Left renal cortex interstitium (tissue), 4 donors: ENCODE measurements at regions not wholly inside any gene's neighbourhood (a gene's known extent, or its start where the extent isn't known, plus 50 kb on each side); places are given as distances from the start of the nearest gene placed in this dataset.
"Not testable (repeated sequence)": the region's sequence is repeated elsewhere in the genome, so short reads cannot be mapped to it uniquely, and the experiment has no call there.

ENCODE experiments used
- DNase-seq, 4 donors: peaks; one replicate each; pipeline ENCODE4 v3.0.0-alpha.2; 2013; ENCODE audit warnings: low read depth in 4 of 4, low spot score in 2 of 4, missing footprints in 1 of 4

DNA sequence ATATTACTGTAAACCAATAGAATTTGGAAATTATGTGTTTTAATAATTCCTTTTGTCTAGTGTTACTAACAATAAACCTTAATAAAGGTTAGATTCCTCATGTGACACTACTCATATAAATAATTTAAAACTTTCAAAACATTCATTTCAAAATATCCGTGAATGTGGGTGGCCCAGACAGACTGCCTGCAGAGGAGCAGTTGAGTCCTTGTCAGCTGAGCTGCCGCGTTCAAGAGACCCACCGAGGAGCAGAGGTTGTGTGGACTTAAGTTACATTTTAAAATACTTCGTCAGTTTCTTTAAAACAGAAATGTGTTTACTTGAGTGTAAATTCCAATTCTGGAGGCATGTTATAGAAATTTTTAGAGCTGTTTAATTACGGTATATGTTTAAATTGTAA is 64.2 kb upstream of the HGFAC start:
- no peak for DNase-seq

DNA sequence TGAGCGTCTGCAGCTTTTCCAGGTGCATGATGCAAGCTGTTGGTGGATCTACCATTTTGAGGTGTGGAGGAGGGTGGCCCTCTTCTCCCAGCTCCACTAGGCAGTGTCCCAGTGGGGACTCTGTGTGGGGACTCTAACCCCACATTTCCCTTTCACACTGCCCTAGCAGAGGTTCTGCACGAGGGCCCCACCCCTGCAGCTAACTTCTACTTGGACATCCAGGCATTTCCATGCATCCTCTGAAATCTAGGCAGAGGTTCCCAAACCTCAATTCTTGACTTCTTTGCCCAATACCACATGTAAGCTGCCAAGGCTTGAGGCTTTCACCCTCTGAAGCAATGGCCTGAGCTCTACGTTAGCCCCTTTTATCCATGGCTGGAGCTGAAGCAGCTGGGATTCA is 61.4 kb upstream of the HGFAC start:
- not testable (repeated sequence) for DNase-seq

DNA sequence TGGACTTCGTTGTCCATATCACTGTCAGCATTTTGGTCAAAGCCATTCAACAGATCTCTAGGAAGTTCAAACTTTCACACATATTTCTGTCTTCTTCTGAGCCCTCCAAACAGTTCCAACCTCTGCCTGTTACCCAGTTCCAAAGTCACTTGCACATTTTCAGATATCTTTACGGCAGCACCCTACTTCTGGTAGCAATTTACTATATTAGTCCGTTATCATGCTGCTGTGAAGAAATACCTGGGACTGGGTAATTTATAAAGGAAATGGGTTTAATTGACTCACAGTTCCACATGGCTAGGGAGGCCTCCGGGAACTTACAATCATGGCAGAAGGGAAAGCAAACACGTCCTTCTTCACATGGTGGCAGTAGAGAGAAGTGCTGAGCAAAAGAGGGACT is 60.6 kb upstream of the HGFAC start:
- not testable (repeated sequence) for DNase-seq

DNA sequence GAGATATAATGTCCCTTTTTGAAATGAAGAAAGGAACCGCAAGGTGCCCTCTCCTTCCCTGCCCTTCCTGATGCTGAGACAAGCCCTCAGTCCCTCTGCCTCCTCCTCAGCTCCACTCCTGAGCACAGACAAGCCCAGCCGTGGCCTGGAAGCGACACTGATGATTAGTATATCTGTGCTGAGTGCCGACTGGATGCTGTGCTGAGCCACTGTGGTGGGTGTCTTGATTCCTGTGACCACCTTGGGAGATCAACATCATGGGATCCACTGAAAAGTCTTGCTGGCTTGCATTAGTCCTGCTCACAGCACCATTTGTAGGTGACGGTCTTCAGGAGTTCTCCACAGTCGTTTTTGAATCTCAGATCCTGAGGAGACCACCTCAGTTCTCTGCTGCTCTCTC is 59.5 kb upstream of the HGFAC start:
- no peak for DNase-seq

DNA sequence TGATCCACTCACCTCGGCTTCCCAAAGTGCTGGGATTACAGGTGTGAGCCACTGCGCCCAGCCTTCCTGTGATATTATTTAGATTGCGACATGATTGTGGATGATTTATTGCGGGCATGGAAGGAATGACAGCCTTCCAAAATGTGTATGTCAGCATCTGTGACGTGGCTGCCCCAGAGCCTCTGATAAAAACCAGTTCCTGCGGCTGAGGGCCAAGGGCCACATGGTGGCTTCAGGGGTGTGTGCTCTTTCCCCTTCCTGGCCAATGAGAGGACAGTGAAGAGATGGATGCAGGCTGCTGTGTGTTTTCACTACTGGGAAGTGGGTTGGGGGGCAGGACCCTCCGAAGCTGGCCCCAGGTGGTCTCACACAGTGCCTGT is 57.4 kb upstream of the HGFAC start:
- DNase-seq: no peak

DNA sequence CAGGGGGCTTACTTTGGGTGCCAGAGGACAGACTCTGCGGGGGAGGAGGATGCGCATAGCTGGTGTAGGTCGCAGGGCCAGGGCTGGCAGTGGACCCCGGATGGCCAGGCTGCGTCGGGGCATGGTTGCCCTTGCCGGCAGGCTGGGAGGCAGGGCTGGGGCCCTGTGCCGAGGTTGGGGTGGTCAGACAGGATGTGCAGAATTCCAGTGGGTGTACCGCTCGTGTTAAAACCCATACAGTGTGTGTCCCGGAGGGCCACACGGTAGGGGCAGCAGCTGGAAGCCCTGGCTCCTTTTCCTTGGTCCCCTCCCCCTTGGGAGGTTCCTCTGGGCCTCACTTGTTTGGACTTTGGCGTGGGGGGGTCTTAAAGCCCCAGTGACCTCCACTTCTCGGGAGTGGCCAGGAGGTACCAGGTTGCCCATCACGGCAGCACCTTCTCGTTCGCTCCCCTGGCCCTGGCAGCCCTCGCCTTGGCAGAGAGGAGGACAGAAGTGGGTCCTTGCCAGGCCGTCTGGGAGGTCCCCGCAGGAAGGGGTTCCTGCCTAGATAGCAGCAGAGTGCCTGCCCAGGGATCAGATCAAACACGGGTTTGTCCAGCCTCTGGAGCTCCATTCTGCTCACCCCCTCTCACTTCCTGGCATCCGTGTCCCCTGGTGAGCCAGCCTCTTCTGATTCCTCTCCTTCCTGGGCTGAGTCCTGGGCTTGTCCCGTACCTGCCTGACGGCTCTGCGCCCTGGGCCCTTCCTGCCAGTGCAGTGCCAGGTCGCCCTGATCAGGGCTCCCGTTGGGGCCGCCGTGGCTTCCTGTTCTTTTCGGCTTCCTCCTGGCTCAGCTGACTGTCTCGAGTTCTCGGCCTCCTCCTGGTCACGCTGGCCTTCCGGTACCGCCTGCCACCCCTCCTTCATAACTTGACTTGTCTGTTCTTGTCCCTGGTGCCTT is 56.7 kb upstream of the HGFAC start:
- no peak for DNase-seq

DNA sequence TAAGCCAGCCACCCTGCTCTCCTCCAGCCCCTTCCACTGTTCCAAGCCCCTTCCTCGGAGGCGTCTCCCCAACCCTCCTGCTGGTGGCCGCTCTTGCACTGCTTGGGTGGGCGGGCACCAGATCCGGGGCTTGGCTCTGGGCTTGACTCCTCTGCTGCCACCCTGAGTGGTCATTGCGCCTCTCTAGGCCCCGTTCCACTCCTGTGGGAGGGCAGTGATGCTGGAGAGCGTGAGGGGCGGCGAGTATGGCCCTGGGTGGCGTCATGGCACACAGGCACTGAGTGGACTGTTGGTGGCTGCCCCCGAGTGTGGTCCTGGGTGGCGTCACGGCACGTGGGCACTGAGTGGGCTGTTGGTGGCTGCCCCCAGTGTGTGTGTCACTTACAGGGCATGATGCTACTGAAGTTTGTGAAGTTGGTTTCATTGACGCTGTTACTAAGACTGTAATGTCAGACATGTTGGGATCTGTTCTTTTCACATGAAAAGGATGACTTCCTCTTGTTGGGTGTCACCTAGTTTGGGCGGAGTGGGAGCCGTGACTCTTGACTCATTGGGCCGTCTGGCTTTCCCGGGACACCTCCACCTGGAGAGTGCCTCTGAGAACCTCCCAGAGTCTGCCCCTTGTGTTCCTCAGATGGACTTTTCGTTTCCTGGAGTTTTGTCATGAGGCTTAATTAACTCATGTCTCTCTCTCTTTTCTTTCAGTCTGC is 55.9 kb upstream of the HGFAC start:
- no peak for DNase-seq

DNA sequence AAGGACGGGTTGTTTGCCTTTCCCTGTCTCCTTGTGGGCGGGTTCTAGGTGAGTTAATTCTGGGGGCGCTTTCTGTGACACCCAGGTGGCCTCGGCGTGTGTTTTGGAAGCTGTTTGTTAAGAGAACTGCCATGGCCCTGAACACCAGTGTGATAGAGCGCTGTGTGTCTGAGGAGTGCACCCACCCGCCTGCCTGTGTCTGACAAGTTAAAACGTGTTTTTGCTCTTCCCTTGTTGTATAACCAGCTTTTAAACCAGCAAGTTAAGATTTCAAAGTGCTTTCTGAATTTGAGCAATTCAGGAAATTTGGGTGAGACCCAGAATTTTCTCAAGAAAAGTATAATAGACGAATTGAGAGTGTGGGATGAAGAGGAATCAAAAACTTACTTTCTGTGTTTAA is 55.2 kb upstream of the HGFAC start:
- DNase-seq: no peak

DNA sequence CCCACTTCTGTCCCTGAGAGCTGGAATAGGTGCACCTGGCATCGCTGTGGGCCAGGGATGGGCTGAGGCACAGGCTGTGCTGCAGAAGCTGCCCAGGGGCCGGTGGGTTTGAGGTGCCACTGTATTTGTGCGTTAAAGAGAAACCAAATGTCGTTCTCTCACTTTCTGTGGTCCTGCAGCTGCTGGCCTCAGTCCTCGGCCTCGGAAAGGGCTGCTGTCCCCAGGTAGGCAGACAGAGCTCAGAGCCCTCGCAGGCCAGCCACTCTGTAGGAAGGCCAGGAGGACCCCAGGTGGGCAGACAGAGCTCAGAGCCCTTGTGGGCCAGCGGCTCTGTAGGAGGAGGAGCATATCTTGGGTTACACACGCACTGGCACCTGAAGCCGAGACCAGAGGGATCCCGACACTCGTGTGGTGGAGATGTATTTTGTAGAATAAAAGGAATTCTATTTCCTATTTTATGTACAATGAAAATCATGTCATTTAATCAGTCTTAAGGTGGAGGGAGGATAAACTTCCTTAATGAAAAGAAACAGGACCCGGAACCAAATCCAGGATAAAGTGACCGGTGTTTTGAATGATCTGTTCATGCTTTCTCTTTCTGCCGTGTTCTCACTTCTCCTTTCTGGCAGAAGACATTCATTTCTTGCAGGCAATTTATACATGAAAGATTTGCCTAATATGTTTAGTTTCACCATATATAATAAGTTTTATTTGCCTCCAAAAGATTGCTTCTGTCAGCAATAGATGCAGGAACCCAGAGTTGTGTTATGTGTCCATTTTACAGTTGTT is 54.4 kb upstream of the HGFAC start:
- no peak for DNase-seq

DNA sequence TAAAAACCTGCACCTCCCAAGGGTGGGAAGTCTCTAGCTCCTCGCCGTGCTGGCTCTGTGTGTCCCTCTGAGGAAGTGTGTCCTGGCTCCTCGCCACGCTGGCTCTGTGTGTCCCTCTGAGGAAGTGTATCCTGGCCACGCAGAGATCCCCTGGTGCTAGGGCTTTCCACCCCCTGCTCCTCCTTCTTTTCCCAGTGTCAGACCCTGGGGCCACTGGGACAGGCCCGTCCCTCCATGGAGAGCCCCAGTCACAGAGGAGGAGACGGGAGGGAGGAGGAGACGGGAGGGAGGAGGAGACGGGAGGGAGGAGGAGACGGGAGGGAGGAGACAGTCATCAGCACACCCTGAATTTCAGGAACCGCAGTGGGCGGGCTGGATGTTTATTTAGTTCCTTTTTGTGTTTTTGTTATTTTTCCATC is 53.8 kb upstream of the HGFAC start:
- DNase-seq: peak in 1 of 4 donors; percentile 38

DNA sequence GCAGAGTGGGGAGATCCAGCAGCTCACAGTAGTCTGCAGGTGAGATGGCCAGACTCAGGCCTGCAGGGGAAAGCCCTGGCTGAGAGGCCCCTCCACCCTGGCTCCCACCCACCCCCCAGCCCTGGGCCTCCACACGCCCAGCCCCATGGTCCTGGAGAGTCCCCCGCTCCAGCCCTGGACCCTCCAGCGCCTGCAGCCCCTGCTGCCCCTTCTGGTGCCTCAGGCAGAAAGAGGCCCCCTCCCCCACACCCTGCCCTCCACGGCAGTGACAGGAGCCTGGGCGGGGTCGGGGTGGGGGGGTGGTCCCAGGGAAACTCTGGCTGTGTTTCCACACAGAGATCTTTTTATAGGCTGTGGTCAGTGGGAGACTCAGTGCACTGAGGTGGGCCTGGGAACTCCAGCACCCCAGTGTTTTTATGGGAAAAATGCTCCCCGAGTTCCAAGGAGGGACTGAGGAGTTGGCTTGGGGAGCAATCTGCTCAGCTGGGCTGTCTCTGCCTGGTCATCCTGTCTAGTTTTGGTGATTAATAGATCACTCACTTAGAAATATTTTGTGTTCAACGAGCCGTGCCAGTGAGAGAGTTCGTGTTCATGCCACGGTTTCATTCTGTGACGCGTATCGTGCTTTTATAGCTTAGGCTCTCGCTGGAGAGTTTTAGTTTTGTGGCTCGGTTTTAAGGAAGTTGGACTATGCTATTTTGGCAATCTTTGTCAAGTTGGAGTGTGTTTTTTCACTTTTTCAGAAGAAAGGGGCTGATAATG is 53.1 kb upstream of the HGFAC start:
- DNase-seq: peak in 1 of 4 donors; percentile 73

DNA sequence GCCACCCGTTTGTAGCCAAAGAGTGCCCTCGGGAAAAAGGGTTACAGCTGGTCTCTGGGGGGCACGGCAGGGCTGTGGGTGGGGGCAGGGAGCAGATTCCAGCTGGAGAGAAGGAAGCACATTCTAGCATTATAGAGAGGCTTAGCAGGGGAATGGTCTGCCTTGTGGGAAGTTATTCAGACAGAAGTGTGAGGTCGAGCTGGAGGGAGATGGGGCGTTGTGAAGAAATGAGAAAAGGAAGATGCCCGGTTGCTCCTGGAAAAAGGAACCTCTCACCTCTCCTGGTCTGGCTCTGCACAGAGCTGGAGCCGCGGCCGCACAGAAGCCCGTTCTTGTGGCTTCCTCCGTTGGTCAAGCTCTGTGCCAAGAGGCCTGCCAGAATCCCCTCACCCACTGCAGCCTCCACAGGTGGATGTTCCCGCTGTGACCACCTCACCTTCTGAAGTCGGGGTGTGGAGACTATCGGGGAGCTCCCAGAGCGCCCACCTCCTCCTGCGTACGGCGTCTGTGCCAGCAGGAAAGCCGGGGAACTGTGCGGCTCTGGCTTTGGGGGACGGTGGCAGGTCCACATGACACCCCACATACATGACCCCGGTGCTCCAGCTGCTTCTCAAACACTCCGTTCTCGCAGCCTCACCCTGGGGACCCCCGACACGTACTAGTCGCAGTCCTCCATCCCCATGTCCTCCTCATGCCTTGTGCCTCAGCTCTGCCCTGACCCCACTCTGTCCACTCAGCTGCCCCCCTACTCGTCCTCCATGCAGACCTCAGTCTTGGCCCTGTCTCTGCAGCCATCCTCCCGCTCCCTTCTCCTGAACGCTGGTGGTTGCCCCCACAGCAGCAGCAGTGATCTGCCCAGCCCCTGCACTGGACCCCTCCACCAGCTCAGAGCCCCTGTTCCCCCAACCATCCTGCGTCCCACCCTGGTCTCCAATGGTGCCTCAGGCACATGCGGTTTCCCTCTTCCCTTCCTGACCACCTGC is 52.2 kb upstream of the HGFAC start:
- DNase-seq: no peak

DNA sequence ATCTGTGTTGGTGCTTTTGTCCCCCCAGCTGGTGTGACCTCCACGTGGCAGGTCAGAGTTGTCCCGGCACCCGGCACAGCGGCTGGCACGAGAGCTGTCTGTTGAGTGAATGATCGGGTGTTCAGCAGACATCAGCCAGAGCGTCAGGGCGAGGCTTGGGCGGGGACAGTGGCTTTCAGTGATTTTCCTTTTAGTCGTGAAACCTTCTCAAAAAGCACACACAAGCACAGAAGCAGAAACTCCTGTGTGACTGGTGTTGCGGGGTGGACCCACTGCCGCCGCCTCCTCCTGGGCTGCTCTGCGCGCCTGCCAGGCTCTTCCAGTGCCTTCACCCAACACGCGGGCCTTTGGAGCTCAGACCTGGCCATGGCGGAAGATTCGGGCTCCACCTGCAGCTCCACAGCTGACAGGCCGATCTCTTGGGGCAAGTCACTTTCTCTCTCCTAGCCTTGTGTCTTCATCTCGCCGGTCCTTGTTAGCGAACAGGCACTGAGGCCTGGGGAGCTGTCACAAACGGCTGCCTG is 51.4 kb upstream of the HGFAC start:
- no peak for DNase-seq

DNA sequence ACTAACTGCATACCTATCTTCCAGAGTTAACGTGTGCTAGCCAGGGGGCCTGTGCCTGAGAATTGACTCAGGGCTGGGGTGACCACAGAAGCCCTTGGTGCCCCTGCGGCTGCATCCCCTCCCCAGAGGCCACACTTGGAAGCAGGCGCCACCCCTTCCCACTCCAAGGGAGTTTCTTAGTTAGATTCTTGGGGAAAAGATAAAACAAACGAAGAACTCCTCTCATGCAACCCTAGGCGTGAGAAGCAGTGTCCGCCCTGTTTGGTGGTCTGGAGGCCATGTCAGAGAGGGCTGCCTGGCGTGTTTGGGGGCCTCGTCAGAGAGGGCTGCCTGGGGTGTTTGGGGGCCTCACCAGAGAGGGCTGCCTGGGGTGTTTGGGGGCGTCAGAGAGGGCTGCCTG is 50.3 kb upstream of the HGFAC start:
- DNase-seq: no peak
